SK-N-SH treated with all-trans-retinoic acid at 6 μM for 48 hours (cell line): ENCODE measurements at regions not wholly inside any gene's neighbourhood (a gene's known extent, or its start where the extent isn't known, plus 50 kb on each side); places are given as distances from the start of the nearest gene placed in this dataset.

Experiments
- ATAC-seq: fragments of 200-7000 bp; cut with Tn5 transposase; 3 replicates; pipeline ENCODE4 v1.9.1; 2020; ENCODE audit warnings: mild to moderate bottlenecking, moderate library complexity
- ARNTL ChIP-seq: fragments of 450-650 bp; formaldehyde crosslinking; IDR thresholded peaks from 2 replicates; pipeline ENCODE4 v1.5.0; 2020; ENCODE audit warnings: low read depth, mild to moderate bottlenecking, moderate library complexity, borderline replicate concordance
- BACH2 ChIP-seq: fragments of 250-450 bp; sonication (Bioruptor Pico); IDR thresholded peaks from 2 replicates; pipeline ENCODE4 v1.9.0; 2021; ENCODE audit warnings: mild to moderate bottlenecking, borderline replicate concordance
- CREB5 ChIP-seq: fragments of 250-450 bp; sonication (Bioruptor Pico); IDR thresholded peaks from 2 replicates; pipeline ENCODE4 v1.5.1; 2020; ENCODE audit warnings: low read depth, mild to moderate bottlenecking, moderate library complexity
- CSDC2 ChIP-seq: fragments of 250-450 bp; sonication (Bioruptor Pico); IDR thresholded peaks from 2 replicates; pipeline ENCODE4 v1.5.0; 2020; ENCODE audit warnings: mild to moderate bottlenecking, moderate library complexity
- CSRNP3 ChIP-seq: fragments of 250-450 bp; sonication (Bioruptor Pico); IDR thresholded peaks from 2 replicates; pipeline ENCODE4 v1.5.1; 2021; ENCODE audit warnings: mild to moderate bottlenecking, moderate library complexity
- ESRRG ChIP-seq: fragments of 250-450 bp; sonication (Bioruptor Pico); IDR thresholded peaks from 2 replicates; pipeline ENCODE4 v1.6.1; 2021; ENCODE audit warnings: mild to moderate bottlenecking
- GLIS3 ChIP-seq: fragments of 250-450 bp; sonication (Bioruptor Pico); IDR thresholded peaks from 2 replicates; pipeline ENCODE4 v1.5.0; 2020; ENCODE audit warnings: mild to moderate bottlenecking, moderate library complexity
- ISL1 ChIP-seq: fragments of 250-450 bp; sonication (Bioruptor Pico); IDR thresholded peaks from 2 replicates; pipeline ENCODE4 v2.1.2; 2022; ENCODE audit warnings: mild to moderate bottlenecking, moderate library complexity
- OSR1 ChIP-seq: fragments of 250-450 bp; sonication (Bioruptor Pico); IDR thresholded peaks from 2 replicates; pipeline ENCODE4 v1.8.0; 2022; ENCODE audit warnings: moderate library complexity, mild to moderate bottlenecking, inconsistent platforms
- PPARA ChIP-seq: fragments of 250-450 bp; sonication (Bioruptor Pico); IDR thresholded peaks from 2 replicates; pipeline ENCODE4 v1.5.0; 2020; ENCODE audit warnings: mild to moderate bottlenecking, borderline replicate concordance
- RARB ChIP-seq: fragments of 250-450 bp; sonication (Bioruptor Pico); IDR thresholded peaks from 2 replicates; pipeline ENCODE4 v1.8.0; 2021; ENCODE audit warnings: mild to moderate bottlenecking, moderate library complexity
- SNAI2 ChIP-seq: fragments of 250-450 bp; sonication (Bioruptor Pico); IDR thresholded peaks from 2 replicates; pipeline ENCODE4 v1.5.0; 2020; ENCODE audit warnings: mild to moderate bottlenecking, moderate library complexity
- TCF4 ChIP-seq: fragments of 250-450 bp; sonication (Bioruptor Pico); IDR thresholded peaks from 2 replicates; pipeline ENCODE4 v1.8.0; 2021; ENCODE audit warnings: mild to moderate bottlenecking, moderate library complexity, borderline replicate concordance
- TOX ChIP-seq: fragments of 250-450 bp; sonication (Bioruptor Pico); IDR thresholded peaks from 2 replicates; pipeline ENCODE4 v1.8.0; 2021; ENCODE audit warnings: mild to moderate bottlenecking, moderate library complexity, borderline replicate concordance
- ZC3H10 ChIP-seq: fragments of 250-450 bp; sonication (Bioruptor Pico); IDR thresholded peaks from 2 replicates; pipeline ENCODE4 v1.5.1; 2021; ENCODE audit warnings: mild to moderate bottlenecking, moderate library complexity
- ZFP3 ChIP-seq: fragments of 250-450 bp; sonication (Bioruptor Pico); IDR thresholded peaks from 2 replicates; pipeline ENCODE4 v1.5.0; 2020; ENCODE audit warnings: mild to moderate bottlenecking, moderate library complexity
- ZFP30 ChIP-seq: fragments of 450-650 bp; formaldehyde crosslinking; IDR thresholded peaks from 2 replicates; pipeline ENCODE4 v1.5.0; 2022; ENCODE audit warnings: mild to moderate bottlenecking, moderate library complexity
- ZNF565 ChIP-seq: fragments of 450-650 bp; formaldehyde crosslinking; conservative IDR thresholded peaks from 2 replicates; pipeline ENCODE4 v1.5.0; 2020; ENCODE audit warnings: low read depth, mild to moderate bottlenecking, moderate library complexity
- ZNF70 ChIP-seq: fragments of 450-650 bp; formaldehyde crosslinking; IDR thresholded peaks from 2 replicates; pipeline ENCODE4 v1.5.0; 2020; ENCODE audit warnings: mild to moderate bottlenecking, moderate library complexity
- ZNF8 ChIP-seq: fragments of 450-650 bp; formaldehyde crosslinking; IDR thresholded peaks from 2 replicates; pipeline ENCODE4 v1.5.0; 2020; ENCODE audit warnings: mild to moderate bottlenecking, moderate library complexity
- TF ChIP-seq, protein P1 (sequence below): fragments of 250-450 bp; sonication (Bioruptor Pico); IDR thresholded peaks from 2 replicates; pipeline ENCODE4 v1.8.0; 2021; ENCODE audit warnings: low read depth, mild to moderate bottlenecking, moderate library complexity, borderline replicate concordance

DNA sequence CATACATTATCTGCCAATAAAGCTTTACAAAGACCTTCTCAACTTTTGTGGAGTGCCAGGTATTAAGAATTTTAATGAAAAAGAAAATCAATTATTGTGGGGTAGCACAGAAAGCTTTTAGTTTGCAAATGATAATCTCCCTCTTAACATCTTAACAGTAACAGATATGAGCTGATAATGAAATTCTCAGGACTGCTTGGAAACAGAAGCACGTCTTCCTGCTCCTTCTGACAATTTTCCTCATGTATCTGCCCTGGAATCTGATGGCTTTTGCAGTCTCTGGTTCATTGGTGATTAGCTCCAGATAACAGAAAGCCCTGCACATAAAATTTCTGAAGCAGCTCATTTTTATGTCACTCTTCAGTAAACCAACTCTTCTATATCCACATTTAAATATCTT, 432.4 kb upstream of the PDZRN3 start:
- TF ChIP-seq CREB5 (no peak), PPARA (no peak), ESRRG (CRISPR knock-in tag) (no peak), ARNTL (no peak)
- TF ChIP-seq, all 23 proteins: peak for 0
- ATAC-seq = no peak

DNA sequence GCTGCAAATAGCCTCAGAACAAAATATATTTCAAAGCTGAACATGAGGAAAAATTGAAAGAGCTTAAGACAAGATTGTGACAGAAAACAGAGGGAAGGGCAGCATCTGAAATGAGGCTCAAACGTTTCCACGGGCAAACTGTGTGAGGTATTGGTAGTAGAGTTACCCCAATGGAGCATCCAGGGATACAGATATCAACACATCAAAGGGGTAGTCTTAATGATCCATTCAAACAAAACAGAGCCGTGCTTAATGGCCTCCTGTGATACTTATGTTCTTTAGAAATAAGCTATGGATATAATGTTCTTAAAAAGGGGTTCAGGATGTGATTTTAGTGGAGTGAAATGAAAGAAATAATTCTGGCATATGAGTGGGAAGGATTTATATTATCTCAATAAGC, 430.3 kb upstream of the PDZRN3 start:
- TF ChIP-seq TCF4 (CRISPR knock-in tag) (no peak), BACH2 (CRISPR knock-in tag) (no peak), ZNF8 (no peak), CSRNP3 (CRISPR knock-in tag) (no peak), ZFP3 (CRISPR knock-in tag) (no peak), ZNF70 (CRISPR knock-in tag) (no peak), ZC3H10 (no peak), SNAI2 (CRISPR knock-in tag) (no peak), ISL1 (CRISPR knock-in tag) (no peak)
- ATAC-seq = no peak

GRCh38 chr3:74054566-74054965, 429.8 kb upstream of the PDZRN3 start:
- TF ChIP-seq CSRNP3 (CRISPR knock-in tag) = no peak
- TF ChIP-seq, protein P1, sequence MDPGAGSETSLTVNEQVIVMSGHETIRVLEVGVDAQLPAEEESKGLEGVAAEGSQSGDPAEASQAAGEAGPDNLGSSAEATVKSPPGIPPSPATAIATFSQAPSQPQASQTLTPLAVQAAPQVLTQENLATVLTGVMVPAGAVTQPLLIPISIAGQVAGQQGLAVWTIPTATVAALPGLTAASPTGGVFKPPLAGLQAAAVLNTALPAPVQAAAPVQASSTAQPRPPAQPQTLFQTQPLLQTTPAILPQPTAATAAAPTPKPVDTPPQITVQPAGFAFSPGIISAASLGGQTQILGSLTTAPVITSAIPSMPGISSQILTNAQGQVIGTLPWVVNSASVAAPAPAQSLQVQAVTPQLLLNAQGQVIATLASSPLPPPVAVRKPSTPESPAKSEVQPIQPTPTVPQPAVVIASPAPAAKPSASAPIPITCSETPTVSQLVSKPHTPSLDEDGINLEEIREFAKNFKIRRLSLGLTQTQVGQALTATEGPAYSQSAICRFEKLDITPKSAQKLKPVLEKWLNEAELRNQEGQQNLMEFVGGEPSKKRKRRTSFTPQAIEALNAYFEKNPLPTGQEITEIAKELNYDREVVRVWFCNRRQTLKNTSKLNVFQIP (CRISPR knock-in tag) = no peak
- TF ChIP-seq OSR1 (CRISPR knock-in tag) = no peak
- no peak for TF ChIP-seq ESRRG (CRISPR knock-in tag)
- TF ChIP-seq PPARA = no peak
- TF ChIP-seq CSDC2 (CRISPR knock-in tag) = no peak
- no peak for TF ChIP-seq CREB5
- TF ChIP-seq ZFP30 (CRISPR knock-in tag) = no peak
- TF ChIP-seq ZNF8 = no peak
- no peak for TF ChIP-seq SNAI2 (CRISPR knock-in tag)
- no peak for TF ChIP-seq ZNF70 (CRISPR knock-in tag)
- no peak for TF ChIP-seq ARNTL
- TF ChIP-seq, all 23 proteins: peak for 0
- no peak for ATAC-seq

DNA sequence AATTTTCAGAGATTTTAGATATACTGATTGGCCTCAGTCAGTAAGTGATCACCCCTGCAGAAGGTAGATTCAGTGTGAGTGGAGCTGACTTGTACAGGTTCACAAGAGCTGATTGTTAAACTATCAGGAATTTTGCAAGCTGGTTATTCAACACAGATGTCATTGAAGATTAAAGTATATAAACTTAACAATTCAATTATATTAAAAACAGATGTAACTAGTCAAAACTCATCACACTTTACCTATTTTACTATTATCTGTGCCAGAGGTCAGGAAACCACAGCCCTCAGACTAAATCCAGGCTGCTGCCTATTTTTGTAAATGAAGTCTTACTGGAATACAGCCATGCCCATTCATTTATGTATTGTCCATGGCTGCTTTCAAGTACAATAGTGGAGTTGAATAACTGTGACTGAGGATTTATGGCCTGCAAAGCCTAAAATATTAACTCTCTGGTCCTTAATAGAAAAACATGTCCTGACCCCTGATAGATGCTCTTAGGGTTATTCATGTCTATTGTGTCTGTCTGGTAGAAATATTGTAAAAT, 429.3 kb upstream of the PDZRN3 start:
- no peak for ATAC-seq
- TF ChIP-seq TCF4 (CRISPR knock-in tag) (peak; percentile 21; the same call in 1 of the 2 replicates), GLIS3 (no peak), ISL1 (CRISPR knock-in tag) (peak; percentile 53)

- no peak for TF ChIP-seq TCF4 (CRISPR knock-in tag)
- no peak for TF ChIP-seq ARNTL
- no peak for TF ChIP-seq CSDC2 (CRISPR knock-in tag)
- no peak for TF ChIP-seq BACH2 (CRISPR knock-in tag)
- no peak for TF ChIP-seq GLIS3
- no peak for TF ChIP-seq TOX (CRISPR knock-in tag)
- no peak for TF ChIP-seq RARB (CRISPR knock-in tag)
- TF ChIP-seq ZNF565 (CRISPR knock-in tag) = no peak
- no peak for ATAC-seq
Measured at GRCh38 chr3:74049444-74049843, 424.7 kb upstream of the PDZRN3 start.
